ENCODE measurements at regions not wholly inside any gene's neighbourhood (a gene's known extent, or its start where the extent isn't known, plus 50 kb on each side); places are given as distances from the start of the nearest gene placed in this dataset.
A peak's percentile ranks its signal among the peaks of the same experiment; 100 is the strongest.

DNA sequence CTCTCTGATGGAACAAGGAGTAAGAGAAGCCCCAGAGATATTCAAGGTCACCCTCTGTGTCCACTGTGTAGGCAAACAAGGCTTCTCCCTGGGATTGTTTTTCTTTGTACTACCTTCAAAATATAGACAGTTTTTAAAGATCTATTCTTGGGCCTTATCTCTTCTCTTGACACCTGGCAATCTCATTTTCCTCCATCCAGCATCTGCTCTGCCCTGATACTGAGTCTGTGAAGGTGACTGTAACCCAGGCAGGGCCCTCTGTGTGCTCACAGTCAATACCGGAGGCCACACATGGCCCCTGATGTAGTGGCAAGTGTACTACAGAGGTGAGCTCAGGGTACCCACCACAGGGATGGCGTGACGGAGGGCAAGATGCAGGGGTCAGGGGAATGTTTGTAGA lies 221.1 kb downstream of the SNX10 start:
- DNase-seq (ENCODE audit: low spot score), result no peak

DNA sequence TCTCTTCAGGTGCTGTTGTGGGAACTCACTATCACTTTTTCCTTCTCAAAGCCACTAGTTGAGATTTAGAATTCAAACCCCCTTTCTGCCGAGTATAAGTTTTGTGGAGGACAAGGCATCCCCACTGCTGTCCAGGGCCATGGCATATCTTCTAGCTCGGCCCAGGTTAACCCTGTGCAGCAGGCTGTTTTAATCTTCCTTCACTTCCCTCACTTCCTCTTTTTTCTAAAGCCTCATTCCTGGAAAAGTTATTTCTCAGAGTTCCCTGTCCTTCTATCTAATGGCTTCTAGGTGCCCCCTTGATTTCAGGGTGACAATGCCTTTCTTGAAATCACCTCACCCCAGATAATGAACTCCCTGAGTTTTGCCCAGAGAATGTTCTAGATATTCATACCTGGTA lies 222.3 kb downstream of the SNX10 start:
- no peak for DNase-seq (ENCODE audit: low spot score)

DNA sequence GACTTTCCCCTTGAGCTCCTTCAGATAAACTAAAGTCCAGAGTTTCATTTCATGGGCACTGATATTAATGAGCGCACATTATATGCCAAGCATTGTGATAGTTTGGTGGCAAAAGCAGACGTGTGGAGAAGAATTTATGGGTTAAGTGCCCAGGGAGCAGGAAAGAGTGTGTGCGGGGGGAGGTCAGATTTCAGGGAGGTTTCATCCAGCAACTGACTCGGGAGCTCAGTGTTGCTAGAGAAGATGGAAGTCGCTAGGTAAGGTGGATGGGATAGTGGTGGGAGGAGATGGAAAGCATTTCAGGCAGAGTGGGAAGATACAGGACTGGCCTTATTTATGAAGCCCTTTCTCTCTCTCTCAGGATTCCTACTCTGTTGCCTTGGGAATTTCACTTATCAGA lies 223.0 kb downstream of the SNX10 start:
- DNase-seq (ENCODE audit: low spot score), result no peak

DNA sequence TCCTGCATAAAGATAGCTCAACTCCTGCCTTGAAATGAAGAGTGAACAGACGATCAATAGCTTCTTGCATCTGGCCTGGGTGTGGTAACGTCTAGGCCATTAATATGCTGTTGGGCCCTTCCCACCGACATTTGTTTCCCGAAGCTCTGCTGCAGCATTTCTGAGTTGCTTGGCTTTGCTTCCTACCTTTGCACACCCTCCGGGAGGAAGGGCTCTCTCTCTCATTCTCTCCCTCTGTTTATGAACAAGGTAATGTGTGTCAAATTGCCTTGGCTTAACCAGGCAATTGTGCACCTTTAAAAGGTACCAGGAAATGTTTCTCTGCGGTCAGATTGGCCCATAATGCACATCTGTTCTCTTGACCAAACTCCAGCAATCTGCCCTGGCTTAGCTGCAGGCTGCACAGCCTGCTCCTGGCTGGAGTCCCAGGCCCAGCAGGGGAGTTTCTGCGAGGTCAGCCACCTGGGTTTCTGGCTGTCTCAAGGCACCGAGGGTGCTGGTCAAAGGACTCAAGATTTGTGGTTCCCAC lies 223.7 kb downstream of the SNX10 start:
- DNase-seq (ENCODE audit: low spot score), result peak; percentile 41

DNA sequence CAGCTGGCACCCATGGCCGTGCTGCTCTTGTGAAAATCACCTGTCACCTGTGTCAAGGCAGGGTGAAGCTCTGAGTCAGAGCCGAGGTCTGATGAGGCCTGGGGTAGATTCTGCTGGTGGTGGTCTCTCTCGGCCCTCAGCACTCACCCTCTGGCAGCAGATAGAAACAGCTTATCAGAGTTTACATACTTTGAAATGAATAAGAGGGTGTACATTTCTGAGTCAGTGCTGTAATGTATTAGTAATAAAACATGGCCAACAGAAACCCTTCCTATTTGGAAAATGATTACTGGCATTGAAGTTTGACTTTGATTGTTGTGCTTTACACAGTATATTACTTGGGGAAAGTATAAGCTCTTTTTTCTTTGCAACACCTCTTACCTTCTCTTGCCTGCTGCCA lies 228.8 kb downstream of the SNX10 start:
- DNase-seq (ENCODE audit: low spot score), result no peak

DNA sequence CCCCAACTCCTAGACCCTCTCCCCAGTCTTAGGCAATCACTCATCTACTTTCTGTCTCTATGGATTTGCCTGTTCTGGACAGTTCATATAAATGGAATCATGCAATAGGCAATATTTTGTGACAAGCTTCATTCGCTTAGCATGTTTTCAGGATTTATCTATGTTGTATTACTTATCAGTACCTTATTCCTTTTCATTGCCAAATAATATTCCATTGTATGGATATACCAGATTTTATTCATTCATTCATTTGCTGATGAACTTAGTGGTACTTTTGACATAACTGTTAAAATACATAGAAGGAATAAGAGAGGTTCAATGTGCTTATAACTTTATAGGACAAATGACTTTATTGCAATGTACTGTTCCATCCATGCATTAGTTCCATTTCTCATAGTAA lies 231.0 kb downstream of the SNX10 start:
- DNase-seq (ENCODE audit: low spot score), result no peak

DNA sequence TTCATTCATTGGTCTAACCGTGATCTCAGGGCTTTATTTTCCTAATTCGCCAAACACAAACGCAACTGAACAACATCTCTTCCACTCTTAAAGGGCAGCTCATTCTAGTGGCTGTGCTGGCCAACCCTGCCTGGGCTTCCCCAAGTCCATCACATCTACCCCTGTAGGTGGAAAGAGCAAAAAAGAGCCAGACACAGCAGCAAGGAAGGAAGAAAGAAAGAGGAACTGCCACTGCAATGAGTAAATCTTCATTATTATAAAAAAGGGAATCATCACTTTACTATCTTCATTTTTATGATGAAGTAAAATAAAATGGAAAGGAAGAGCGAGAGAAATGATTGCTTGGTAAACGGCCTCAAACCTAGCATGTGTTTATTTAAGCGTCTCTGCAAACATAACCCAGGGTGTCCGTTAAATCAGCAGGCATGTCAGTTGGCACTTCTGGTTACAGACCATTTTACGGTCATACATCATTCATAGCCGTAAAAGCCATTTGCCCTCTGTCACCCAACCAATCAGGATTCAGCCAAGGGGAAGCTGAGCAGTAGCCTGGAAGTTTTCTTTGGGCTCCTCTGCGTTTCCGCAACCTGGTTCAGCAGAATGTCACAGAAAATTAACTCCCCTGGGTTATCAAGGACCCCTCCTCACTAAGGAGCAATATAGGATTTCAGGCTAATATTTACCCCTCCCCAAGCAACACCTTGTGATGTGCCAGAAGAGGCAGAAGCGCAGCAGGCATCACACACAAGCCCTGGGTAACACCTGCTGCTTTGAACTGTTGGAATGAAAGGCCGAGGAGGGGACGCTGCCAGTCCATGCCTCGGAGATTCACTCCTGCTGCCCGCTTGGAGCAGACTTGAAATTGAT lies 234.0 kb downstream of the SNX10 start:
- DNase-seq (ENCODE audit: low spot score), result no peak

DNA sequence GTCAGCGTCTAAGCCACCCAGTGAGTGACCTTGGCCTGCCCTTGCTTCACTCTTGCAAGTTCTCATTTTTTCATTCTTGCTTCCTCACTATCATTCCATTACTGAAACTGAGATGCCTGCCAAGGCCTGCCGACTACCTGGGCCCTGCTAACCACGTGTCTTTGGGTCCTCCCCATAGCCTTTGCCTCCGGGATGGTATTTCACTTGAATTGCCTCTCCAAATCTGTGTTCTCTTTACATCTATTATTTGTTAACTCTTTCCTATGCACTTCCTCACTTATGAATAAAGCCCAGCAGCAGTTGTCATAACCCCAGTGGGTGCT lies 234.6 kb downstream of the SNX10 start:
- DNase-seq (ENCODE audit: low spot score), result no peak

DNA sequence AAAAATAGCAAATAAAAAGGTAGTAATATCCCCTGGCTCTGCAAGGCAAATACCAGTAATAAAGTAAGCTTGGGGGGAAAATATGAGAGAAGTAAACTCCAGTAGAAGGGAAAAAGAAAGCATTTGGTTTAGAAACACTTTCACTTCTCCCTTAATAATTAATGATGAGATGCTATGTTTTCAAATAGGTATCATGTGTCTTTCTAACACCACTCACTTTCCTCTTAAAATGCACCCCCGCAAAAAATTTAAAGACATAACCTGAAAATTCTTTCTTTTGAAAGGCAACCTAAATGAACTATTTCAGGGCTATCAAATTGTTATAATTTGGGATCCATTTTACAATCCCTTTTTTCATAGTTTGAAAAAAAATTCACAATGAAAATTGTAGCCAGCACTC lies 240.3 kb downstream of the SNX10 start:
- DNase-seq (ENCODE audit: low spot score), result no peak

DNA sequence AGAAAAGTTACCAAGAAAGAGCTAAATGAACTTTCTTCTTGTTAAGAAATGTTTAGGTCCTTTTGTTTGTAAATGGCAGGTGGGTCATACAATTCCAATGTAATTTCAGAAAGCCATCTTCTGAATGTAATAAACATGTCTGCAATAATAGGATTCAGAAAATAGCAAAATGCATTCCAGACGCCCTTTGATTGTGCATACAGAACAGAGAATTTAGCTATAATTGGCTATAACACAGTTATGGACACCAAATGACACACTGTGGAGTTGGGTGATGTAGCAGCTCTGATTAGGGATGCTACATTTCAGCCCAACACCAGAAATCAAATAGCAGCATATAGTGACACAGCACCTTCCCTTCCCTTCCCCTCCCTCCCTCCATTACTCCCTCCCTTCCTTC lies 240.8 kb downstream of the SNX10 start:
- no peak for DNase-seq (ENCODE audit: low spot score)

DNA sequence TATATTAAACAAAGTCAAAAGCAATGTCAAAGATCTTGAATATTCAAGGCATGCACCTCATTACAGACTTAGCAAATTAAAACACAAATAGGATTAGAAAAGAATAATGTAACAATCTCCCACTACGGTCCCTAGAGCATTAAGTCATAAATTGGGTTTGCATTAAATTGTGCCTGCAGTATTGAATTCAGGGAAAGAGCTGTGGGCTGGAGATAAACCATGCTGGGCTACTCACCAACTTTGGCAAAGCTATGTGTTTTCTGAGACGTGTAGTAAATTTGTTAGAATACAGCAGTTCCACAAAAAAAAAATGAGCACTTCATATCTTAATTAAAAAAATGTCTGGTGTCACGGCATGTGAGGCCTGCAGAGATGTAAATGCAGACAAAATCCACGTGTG lies 241.6 kb downstream of the SNX10 start:
- DNase-seq (ENCODE audit: low spot score), result peak; percentile 14

DNA sequence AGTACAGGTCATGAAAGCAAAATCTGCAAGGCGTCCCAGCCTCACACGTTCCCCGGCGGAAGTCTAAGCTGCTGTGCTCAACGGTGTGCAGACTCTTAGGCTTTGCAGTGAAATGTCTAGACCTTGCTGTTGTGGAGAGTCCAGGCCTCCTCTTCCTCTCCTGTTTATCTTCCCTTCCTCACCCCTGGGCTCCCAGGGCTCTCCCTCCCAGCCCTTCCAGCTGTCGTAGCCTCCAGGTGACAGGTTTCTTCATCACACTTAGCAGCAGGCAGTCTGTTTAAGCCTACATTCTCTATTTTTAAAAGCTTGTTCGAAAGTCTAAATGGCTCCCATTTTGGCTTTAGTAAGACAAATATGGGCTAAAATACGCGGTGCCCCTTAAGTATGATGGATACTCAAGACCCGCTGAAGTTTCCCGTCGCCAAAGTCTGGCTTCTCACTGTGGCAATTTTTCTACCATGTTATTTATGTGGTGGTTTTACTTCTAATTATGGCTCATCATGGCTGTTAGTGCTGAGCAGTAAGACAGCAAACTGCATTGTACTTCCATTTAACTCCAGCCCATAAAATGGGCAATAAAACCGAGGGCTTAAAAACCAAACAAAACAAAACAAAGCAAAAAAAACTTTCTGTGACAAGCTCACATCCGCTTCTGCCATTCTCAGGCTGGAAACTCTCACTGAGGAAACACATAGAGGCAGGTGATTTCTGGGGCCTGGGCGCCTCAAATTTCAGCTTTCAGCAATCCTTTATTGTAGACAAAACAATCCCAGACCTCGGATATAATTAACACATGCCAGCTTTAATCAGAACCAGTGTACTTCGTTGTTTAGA lies 243.2 kb downstream of the SNX10 start:
- DNase-seq (ENCODE audit: low spot score), result no peak

DNA sequence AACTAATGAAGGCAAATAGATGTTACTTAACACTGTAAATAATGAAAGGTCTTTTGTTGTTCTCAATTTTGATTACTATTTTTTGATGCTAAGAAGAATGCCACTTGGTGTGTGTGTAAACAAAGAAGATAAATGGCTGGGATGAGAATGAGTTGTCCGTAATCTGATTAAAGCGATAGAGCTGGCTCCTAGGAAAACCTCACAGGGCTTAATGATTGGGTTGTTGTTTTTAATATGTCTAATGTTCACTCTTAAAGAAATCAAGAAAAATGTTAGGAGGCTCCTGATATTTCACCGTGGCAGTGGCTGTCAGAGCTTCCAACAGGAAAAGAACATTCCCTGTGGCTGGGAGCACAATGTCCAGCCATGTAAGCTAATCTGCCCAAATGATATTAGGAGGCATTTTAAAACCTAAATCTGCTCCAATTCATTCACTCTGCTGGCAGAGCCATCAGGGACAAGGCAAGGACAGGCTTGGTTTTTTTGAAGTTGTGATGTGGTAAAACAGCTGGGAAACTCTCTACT lies 243.9 kb downstream of the SNX10 start:
- DNase-seq (ENCODE audit: low spot score), result no peak

DNA sequence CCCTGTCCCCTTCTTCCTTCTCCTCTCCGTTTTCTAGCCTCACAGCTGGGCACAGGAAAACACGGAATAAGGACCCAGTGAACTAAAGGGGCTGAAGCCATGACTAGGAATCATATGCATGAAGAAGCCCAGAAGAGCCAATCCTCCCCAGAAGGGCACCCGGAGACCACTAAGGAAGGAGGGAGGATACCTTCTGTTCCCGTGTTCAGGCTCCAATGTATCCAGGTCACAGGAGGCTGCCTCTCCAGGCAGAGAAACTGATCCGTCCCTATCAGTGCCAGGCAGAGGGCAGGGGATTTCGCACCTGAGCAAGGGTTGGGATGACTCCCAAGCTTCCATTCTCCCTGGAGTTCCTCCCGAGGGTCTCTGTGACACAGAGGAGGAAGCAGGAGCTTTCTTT lies 246.6 kb downstream of the SNX10 start:
- DNase-seq (ENCODE audit: low spot score), result no peak

DNA sequence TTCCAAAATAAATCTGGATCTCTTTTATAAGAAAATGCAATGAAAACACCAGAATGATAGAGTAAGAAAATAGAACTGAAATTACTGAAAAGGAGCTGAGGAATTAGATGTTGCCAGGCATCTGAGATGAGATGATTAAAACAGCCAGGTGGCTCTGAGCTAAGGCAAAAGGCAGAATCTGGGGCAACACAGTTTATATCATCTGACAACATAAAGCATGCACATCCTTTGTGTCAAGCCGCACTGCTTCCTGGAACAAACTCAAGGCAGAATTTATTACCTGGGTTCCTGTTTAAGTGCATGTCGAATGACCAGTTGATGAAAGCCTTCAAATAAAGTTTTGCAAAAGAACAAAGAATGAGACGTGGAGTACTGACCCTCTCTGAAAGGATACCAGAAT lies 247.0 kb downstream of the SNX10 start:
- DNase-seq (ENCODE audit: low spot score), result no peak

DNA sequence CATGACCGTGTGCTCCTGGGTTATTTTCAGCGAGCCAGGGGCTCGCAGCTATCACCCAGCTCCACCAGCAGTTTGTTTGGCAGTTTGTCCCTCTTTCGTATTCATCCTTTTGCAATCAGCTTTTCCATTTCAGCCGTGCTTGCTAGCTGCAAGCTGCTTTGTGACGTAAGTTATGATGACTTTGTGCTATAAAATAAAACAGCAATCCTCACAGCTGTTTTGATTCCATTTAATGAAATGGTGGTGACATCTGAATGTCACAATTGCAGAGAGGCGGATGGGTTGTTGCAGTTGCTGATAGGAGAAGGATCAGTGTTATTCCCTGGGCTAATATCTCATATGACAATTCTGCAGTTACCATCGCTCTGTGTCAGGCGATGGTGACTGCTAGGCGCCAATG lies 251.7 kb downstream of the SNX10 start:
- no peak for DNase-seq (ENCODE audit: low spot score)

DNA sequence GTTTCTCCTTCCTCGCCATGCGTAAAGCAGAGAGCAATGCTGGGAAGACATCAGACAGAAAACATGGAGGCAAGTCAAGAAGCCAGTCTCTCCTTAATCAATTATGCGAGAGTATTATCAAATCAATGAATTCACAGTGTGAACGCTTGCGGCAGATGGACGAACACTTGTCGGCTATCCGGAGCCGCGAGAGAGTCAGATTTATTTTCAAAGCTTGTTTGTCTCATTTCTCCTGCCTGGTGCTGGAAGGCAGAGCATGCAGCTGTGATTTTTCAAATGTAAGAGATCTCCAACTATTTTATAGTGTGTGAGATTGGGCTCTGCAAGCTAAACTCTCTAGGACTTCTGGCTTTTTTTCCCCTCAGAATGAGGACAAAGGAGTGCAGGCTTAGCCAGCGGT lies 252.3 kb downstream of the SNX10 start:
- DNase-seq (ENCODE audit: low spot score), result peak; percentile 39

DNA sequence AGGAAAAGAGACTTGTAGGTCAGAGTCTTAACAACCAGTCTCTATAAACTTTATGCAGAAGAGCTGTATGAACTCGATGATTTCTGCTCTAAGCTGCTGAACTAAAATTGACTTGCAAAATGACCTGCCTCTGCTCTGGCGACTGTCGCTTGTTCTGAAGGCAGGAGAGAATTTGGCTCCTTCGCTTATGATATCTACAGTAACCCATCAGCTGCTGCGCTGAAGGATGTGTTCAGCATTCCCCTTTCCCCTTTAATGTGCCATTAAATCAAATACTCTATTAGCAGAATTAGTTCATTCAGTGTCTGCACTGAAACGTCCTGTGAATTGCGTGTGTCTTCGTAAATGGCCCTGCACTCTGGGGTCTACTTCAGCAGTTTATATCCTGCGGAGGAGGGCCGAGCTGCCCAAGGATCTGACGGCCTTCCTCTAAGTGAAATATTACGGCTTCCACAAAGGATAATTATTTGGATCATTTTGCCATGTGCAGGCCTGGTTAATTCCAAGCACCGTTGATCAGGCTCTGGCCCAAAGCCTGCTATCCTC lies 254.9 kb downstream of the SNX10 start:
- DNase-seq (ENCODE audit: low spot score), result no peak

DNA sequence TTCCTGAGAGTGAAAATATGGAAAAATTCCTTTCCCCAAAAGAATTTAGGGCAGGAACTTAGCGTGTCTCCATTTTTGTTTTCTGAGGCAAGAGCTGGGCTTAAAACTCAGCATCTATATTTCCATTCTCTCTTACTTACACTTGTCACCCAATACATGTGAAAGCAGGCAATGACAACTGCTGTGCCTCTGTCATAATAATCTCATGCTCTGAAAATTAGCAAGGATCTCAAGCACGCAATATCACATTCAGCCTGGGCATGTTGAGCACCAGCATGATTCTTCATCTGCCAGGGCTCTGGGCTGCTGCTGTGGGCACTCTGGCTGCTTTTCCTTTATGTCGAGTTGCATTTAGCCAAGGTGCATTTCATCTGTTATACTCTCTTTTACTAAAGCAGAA lies 255.5 kb downstream of the SNX10 start:
- no peak for DNase-seq (ENCODE audit: low spot score)

DNA sequence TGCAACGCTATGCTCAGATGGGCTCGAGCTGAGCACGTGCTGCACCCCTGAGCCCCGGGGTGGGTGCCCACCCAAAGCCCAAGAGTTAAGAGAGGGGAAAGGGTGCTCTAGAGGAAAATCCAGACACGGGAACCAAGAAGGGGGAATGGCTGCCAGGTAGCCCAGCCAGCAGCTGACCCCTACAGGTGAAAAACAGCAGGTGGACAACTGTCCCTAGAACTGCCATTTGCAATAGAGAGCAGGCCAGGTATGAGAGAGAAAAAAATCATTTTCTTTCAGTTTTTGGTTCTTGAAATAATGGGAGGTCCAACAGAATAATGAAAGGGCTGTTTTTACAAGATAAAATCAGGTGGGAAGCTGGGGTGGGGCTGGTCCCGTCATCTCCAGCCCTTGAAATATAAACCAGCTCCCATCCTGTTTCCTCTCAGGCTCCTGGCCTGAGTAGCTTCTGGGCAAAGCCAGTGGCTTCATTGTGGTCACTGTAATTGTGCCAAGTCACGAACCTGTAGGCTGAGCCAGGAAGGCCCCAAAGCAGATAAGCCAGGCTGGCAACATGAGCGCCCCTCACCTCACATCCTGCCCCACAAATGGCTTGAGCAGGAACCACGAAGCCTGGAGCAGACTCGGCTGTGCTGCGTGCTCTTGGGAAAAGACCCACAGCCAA lies 257.8 kb downstream of the SNX10 start:
- DNase-seq (ENCODE audit: low spot score), result no peak

DNA sequence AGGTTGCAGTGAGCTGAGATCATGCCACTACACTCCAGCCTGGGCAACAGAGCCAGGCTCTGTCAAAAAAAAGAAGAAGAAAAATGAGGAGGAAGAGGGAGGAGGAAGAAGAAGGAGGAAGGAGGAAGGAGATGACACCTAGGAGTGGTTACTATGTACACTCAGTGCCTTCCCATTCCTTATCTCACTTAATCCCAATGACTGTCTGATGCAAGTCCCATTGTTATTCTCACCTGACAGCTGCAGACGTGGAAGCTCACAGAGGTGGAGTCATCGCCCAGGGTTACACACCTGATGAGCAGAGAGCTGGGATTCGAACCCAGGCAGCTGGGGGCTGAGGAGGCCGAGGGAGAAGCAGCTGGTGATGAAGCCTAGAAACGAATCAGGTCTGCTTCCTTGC lies 258.8 kb downstream of the SNX10 start:
- DNase-seq (ENCODE audit: low spot score), result no peak

DNA sequence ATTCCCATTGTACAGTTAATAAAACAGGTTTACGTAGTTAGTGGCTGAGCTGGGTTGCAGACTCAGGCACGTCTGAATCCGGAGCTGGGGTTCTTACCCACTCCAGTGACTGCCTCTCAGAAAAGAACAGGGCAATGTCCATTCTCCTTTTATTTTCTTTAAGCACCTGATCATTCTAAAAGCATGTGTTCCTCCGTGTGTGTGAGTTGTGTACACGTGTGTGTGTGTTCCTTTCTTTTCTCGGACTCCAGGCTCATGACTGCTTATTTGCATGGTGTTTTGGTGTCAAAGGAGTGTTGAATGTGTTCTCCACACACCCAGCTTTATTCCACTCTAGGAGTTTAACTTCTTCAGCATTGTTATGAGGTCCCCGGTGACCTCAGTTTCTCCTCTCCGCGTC lies 260.1 kb downstream of the SNX10 start:
- no peak for DNase-seq (ENCODE audit: low spot score)

All from umbilical cord (tissue), 1 donor.